ENCODE measurements at regions not wholly inside any gene's neighbourhood (a gene's known extent, or its start where the extent isn't known, plus 50 kb on each side); places are given as distances from the start of the nearest gene placed in this dataset.

GRCh38 chr4:38396845-38397547 lies 267.0 kb upstream of the KLF3 start:
- TF ChIP-seq CHD1 (IDR thresholded peaks at IDR 0.05; ENCODE audit: low read depth, low read length) (no peak), POLR2A (IDR thresholded peaks at IDR 0.05; ENCODE audit: low read depth, low read length) (no peak), CTCF (conservative IDR thresholded peaks at IDR 0.05; ENCODE audit: low read depth, low read length) (no peak), BHLHE40 (IDR thresholded peaks at IDR 0.05; ENCODE audit: low read depth, low read length) (no peak), FOS (IDR thresholded peaks at IDR 0.05; ENCODE audit: low read depth, low read length) (no peak), RAD21 (IDR thresholded peaks at IDR 0.05; ENCODE audit: low read length) (no peak), CEBPB (IDR thresholded peaks at IDR 0.05; ENCODE audit: low read depth, low read length) (no peak), RFX5 (IDR thresholded peaks at IDR 0.05; ENCODE audit: low read depth, low read length) (no peak), MAFK (IDR thresholded peaks at IDR 0.05; ENCODE audit: low read depth, low read length) (no peak), MXI1 (IDR thresholded peaks at IDR 0.05; ENCODE audit: borderline replicate concordance, low read depth, low read length) (no peak), USF2 (IDR thresholded peaks at IDR 0.05; ENCODE audit: low read depth, low read length) (no peak)

Measured in IMR-90 (cell line).